PFSK-1 (cell line): ENCODE measurements at regions not wholly inside any gene's neighbourhood (a gene's known extent, or its start where the extent isn't known, plus 50 kb on each side); places are given as distances from the start of the nearest gene placed in this dataset.

Experiments
- FOXP2 ChIP-seq: optimal IDR thresholded peaks from 2 replicates; pipeline ENCODE3; 2011; ENCODE audit warnings: borderline replicate concordance, control low read depth, inconsistent platforms; ENCODE audit not compliant: insufficient read depth; ENCODE audit errors: extremely low read length, extremely low read depth
- POLR2AphosphoS5 ChIP-seq: IDR thresholded peaks from 2 replicates; pipeline ENCODE4 v1.6.1; 2012; ENCODE audit warnings: low read depth, mild to moderate bottlenecking, control low read depth, low read length, moderate library complexity
- REST ChIP-seq, 2 experiments: IDR thresholded peaks; 2 replicates each; pipeline versions ENCODE4 v1.6.1 to v1.8.0; 2011 to 2012; ENCODE audit warnings: low read depth in 2 of 2, low read length in 2 of 2, control low read depth in 1 of 2, inconsistent platforms in 1 of 2, mild to moderate bottlenecking in 1 of 2, moderate library complexity in 1 of 2; ENCODE audit not compliant: insufficient read depth in 1 of 2
- SIN3A ChIP-seq: IDR thresholded peaks from 2 replicates; pipeline ENCODE4 v1.6.1; 2012; ENCODE audit warnings: mild to moderate bottlenecking, low read length, moderate library complexity, borderline replicate concordance; ENCODE audit not compliant: insufficient read depth
- TAF1 ChIP-seq: IDR thresholded peaks from 2 replicates; pipeline ENCODE4 v1.6.1; 2012; ENCODE audit warnings: low read length, control low read depth, borderline replicate concordance; ENCODE audit not compliant: insufficient read depth

GRCh38 chr2:75833386-75833785, 122.7 kb upstream of the GCFC2 start:
- TF ChIP-seq POLR2AphosphoS5 (no peak), SIN3A (no peak), FOXP2 (no peak), REST (IDR thresholded peaks at IDR 0.05; ENCODE audit: insufficient read depth in 1 of 2, low read depth in 2 of 2, low read length in 2 of 2) (no peak), TAF1 (no peak)

GRCh38 chr2:75828826-75829225, 118.1 kb upstream of the GCFC2 start:
- no peak for TF ChIP-seq REST (IDR thresholded peaks at IDR 0.05; ENCODE audit: insufficient read depth in 1 of 2, low read depth in 2 of 2, low read length in 2 of 2)
- no peak for TF ChIP-seq TAF1
- TF ChIP-seq POLR2AphosphoS5, result no peak
- TF ChIP-seq FOXP2, result no peak
- no peak for TF ChIP-seq SIN3A

- no peak for TF ChIP-seq TAF1
- TF ChIP-seq POLR2AphosphoS5, result no peak
- TF ChIP-seq REST (IDR thresholded peaks at IDR 0.05; ENCODE audit: insufficient read depth in 1 of 2, low read depth in 2 of 2, low read length in 2 of 2), result no peak
- no peak for TF ChIP-seq SIN3A
- TF ChIP-seq FOXP2, result no peak
Measured at GRCh38 chr2:75822336-75822735, 111.6 kb upstream of the GCFC2 start.

- TF ChIP-seq FOXP2, result no peak
- no peak for TF ChIP-seq SIN3A
- no peak for TF ChIP-seq POLR2AphosphoS5
- no peak for TF ChIP-seq TAF1
- TF ChIP-seq REST (IDR thresholded peaks at IDR 0.05; ENCODE audit: insufficient read depth in 1 of 2, low read depth in 2 of 2, low read length in 2 of 2), result no peak
Measured at GRCh38 chr2:75820693-75821092, 110.0 kb upstream of the GCFC2 start.

GRCh38 chr2:75810611-75811330, 100.1 kb upstream of the GCFC2 start:
- no peak for TF ChIP-seq POLR2AphosphoS5
- TF ChIP-seq FOXP2, result no peak
- no peak for TF ChIP-seq SIN3A
- no peak for TF ChIP-seq REST (IDR thresholded peaks at IDR 0.05; ENCODE audit: insufficient read depth in 1 of 2, low read depth in 2 of 2, low read length in 2 of 2)
- TF ChIP-seq TAF1, result no peak
